Liver (tissue), 3 donors: ENCODE measurements at regions not wholly inside any gene's neighbourhood (a gene's known extent, or its start where the extent isn't known, plus 50 kb on each side); places are given as distances from the start of the nearest gene placed in this dataset.

Source experiments
- GABPA ChIP-seq, 2 donors: IDR thresholded peaks in 1 of 2; conservative IDR thresholded peaks in 1 of 2; 2 replicates each; pipeline ENCODE4 v1.6.1; 2016; ENCODE audit warnings: antibody characterized with exemption in 2 of 2, mild to moderate bottlenecking in 1 of 2, moderate library complexity in 1 of 2
- MAX ChIP-seq: IDR thresholded peaks from 2 replicates; pipeline ENCODE4 v1.6.1; 2016; ENCODE audit warnings: antibody characterized with exemption
- TAF1 ChIP-seq: conservative IDR thresholded peaks from 2 replicates; pipeline ENCODE4 v1.6.1; 2016; ENCODE audit warnings: antibody characterized with exemption, mild to moderate bottlenecking
- TF ChIP-seq, protein P1 (sequence below): fragments of 150-350 bp; IDR thresholded peaks from 2 replicates; pipeline ENCODE4 v1.5.1; 2017; ENCODE audit warnings: improper control_type of control experiment, low read depth, low read length; ENCODE audit not compliant: missing input control
- TF ChIP-seq, protein P2 (sequence below): IDR thresholded peaks from 2 replicates; pipeline ENCODE4 v1.6.1; 2016; ENCODE audit warnings: antibody characterized with exemption, mild to moderate bottlenecking
- donor health status: healthy.
- donor health status: healthy.

DNA sequence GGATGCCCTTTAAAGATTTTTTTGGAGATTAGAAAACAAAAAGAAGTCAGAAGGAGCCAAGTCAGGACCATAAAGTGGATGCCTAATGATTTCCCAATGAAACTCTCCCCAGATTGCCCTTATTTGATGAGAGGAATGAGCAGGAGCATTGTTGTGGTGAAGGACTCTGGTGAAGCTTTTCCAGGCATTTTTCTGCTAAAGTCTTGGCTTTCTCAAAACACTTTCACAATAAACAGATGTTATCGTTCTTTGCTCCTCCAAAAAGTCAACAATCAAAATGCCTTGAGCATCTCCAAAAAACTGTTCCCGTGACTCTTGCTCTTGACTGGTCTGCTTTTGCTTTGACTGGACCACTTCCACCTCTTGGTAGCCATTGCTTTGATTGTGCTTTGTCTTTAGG, 121.8 kb downstream of the CAAP1 start:
- TF ChIP-seq, protein P1, sequence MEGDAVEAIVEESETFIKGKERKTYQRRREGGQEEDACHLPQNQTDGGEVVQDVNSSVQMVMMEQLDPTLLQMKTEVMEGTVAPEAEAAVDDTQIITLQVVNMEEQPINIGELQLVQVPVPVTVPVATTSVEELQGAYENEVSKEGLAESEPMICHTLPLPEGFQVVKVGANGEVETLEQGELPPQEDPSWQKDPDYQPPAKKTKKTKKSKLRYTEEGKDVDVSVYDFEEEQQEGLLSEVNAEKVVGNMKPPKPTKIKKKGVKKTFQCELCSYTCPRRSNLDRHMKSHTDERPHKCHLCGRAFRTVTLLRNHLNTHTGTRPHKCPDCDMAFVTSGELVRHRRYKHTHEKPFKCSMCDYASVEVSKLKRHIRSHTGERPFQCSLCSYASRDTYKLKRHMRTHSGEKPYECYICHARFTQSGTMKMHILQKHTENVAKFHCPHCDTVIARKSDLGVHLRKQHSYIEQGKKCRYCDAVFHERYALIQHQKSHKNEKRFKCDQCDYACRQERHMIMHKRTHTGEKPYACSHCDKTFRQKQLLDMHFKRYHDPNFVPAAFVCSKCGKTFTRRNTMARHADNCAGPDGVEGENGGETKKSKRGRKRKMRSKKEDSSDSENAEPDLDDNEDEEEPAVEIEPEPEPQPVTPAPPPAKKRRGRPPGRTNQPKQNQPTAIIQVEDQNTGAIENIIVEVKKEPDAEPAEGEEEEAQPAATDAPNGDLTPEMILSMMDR, result no peak
- TF ChIP-seq, protein P2, sequence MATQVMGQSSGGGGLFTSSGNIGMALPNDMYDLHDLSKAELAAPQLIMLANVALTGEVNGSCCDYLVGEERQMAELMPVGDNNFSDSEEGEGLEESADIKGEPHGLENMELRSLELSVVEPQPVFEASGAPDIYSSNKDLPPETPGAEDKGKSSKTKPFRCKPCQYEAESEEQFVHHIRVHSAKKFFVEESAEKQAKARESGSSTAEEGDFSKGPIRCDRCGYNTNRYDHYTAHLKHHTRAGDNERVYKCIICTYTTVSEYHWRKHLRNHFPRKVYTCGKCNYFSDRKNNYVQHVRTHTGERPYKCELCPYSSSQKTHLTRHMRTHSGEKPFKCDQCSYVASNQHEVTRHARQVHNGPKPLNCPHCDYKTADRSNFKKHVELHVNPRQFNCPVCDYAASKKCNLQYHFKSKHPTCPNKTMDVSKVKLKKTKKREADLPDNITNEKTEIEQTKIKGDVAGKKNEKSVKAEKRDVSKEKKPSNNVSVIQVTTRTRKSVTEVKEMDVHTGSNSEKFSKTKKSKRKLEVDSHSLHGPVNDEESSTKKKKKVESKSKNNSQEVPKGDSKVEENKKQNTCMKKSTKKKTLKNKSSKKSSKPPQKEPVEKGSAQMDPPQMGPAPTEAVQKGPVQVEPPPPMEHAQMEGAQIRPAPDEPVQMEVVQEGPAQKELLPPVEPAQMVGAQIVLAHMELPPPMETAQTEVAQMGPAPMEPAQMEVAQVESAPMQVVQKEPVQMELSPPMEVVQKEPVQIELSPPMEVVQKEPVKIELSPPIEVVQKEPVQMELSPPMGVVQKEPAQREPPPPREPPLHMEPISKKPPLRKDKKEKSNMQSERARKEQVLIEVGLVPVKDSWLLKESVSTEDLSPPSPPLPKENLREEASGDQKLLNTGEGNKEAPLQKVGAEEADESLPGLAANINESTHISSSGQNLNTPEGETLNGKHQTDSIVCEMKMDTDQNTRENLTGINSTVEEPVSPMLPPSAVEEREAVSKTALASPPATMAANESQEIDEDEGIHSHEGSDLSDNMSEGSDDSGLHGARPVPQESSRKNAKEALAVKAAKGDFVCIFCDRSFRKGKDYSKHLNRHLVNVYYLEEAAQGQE, result no peak
- TF ChIP-seq TAF1, result no peak
- TF ChIP-seq MAX, result no peak
- no peak for TF ChIP-seq GABPA (IDR thresholded peaks at IDR 0.05 in 1 of 2, conservative IDR thresholded peaks at IDR 0.05 in 1 of 2)
